Activated effector memory CD4-positive, alpha-beta T cell treated with anti-CD3 and anti-CD28 coated beads, Interleukin-2, amount 50 U/mL, for 16 hours (primary cell): ENCODE measurements at regions not wholly inside any gene's neighbourhood (a gene's known extent, or its start where the extent isn't known, plus 50 kb on each side); places are given as distances from the start of the nearest gene placed in this dataset.

Experiments
- DNase-seq: peaks from one replicate; pipeline ENCODE4 v3.0.0-alpha.2; 2020

- no peak for DNase-seq
Observed at GRCh38 chr12:65598688-65599087, 225.6 kb upstream of the HMGA2 start.

- no peak for DNase-seq
Observed at GRCh38 chr12:65602253-65602609, 222.1 kb upstream of the HMGA2 start.

DNA sequence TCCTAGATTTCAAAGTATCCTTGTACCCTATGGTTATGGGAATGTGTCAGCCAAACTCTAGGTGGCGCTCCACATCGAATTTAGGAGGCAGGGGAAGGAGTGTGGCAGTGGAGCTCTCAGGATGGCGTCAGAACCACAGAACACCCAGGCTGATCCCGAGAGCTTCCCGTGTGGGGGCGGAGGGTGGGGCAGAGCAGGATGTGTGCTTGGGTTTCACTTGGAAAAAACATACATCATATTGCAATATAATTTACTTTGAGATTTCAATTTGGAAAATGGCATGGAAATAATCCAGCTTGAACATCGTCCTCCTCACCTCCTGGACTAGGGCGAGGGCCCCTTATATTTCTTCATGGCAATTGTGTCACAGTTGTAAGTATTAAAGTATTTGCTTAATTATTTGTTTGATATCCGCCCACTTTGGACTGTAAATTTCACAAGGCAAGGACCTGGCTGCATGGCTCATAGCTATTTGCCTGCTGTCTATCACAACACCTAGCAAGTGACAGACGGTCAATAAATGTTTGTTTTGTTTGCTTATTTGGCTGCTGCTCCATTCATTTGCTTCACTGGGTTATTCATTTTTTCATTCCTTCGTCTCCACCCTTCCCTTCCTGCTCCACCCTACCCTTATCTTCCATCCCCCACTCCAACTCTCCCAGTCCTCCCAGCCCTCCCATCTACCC lies 221.5 kb upstream of the HMGA2 start:
- no peak for DNase-seq

DNA sequence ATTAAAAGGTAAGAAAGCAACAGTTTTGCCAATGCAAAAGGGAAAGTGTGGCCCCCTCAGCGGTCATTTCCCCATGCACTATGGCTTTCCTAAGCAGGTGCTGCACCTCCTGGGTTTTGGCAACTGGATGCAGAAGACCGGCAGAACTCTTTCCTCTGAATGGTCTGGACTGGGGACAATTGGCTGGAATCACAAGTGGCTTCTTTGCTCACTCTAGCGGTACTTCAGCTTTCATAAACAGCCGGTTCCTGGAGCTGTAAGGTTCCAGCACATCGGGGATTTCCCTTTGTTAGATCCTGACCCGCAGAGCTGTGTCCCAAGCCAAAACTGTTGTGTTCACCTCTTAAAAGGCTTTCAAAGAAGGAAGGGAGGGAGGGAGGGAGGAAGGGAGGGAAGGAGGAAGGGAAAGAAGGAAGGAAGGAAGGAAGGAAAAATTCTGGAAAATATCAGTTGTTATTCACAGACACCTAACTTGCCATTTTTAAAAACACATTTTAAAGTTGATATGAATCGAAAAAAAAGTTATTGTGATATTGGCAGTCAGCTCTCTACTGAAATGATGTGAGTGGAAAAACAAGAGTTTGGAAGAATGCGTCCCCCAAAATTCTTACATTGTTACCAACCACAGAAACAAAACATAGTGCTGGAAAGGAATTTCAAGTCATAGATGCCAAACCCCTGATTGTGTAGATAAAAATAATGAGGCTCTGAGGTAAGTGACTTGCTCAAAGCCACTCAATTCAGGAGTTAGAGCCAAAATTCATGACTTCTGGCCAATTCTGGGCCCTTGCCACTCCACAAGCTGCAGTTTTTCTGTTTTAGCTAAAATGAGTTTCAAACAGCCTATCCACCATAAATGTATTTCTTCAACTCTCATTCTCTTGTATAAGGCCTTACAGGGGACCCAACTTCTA lies 220.6 kb upstream of the HMGA2 start:
- DNase-seq, result no peak

- no peak for DNase-seq
Observed at GRCh38 chr12:65605019-65605418, 219.3 kb upstream of the HMGA2 start.

GRCh38 chr12:65606008-65606766 lies 218.1 kb upstream of the HMGA2 start:
- no peak for DNase-seq

DNA sequence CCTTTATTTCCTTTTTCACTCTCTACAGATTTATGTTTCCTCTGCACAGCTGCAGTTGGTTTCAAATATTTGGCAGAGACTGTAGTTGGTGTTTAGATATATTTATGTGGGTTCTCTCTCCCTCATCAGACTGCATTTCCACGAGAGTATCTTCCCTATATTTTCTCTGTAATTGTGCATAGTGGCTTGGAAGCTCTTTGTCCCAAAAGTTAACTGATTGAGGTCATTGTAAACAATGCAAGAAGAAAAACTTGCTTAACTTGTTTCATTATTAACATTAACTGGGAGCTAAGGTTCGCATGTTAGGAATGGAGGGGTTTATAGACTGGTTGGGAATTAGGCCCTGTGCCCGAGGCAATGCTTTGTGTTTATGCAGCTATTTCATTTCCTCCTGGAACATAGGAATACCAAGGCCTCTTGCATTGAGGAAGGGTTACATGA lies 216.9 kb upstream of the HMGA2 start:
- DNase-seq, result no peak

DNA sequence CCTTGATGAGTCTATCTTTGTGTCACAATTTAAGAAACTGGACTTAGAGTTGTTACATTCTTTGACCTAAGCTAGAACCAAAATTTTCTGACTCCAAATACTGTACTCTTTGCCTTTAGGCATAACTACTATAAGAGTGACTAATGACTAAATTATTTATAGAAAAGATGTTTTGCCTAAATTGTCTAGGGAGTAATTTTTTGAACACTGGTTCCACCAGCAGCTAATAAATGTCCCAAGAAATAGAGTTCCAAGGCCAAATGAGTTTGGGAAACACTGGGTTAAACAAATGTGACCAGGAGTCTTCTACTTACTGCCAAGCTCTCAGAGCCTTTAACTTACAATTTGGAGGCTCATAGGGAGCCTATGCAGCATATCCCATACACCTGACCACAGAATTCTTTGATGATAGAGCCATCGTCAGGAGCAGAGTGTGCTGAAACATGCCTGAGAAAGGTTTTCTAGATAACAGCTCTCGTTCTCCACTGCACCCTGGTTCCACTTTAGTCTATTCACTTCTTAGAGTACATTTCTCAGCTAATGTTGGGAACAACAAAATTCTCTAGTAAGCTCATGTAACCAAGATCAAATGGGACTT lies 215.9 kb upstream of the HMGA2 start:
- DNase-seq, result no peak

- DNase-seq, result no peak
Observed at GRCh38 chr12:65609359-65609771, 214.9 kb upstream of the HMGA2 start.

- DNase-seq, result no peak
Observed at GRCh38 chr12:65611396-65611795, 212.9 kb upstream of the HMGA2 start.

DNA sequence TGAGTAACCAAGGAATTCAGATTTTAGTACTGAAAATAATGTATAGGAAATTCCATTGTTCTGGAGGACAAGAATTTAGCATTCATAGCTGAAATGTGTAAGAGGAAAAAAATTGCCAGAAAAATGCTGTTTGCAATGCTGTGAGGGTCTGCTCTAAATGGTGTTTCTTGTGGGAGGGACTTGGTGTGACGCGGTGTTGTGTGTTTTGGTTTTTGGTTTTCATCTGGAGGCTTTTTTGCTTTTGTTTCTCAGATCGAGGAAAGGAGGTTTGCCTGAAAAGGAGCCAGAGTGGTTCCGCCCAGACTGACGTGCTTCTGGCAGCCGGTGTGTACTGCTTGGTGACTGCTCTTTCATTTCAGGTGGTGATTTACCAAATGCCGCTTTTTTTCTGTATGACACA lies 211.8 kb upstream of the HMGA2 start:
- no peak for DNase-seq

GRCh38 chr12:65613692-65614091 lies 210.6 kb upstream of the HMGA2 start:
- no peak for DNase-seq

- DNase-seq, result no peak
Observed at GRCh38 chr12:65614259-65614889, 209.9 kb upstream of the HMGA2 start.

- no peak for DNase-seq
Observed at GRCh38 chr12:65615118-65615517, 209.2 kb upstream of the HMGA2 start.

DNA sequence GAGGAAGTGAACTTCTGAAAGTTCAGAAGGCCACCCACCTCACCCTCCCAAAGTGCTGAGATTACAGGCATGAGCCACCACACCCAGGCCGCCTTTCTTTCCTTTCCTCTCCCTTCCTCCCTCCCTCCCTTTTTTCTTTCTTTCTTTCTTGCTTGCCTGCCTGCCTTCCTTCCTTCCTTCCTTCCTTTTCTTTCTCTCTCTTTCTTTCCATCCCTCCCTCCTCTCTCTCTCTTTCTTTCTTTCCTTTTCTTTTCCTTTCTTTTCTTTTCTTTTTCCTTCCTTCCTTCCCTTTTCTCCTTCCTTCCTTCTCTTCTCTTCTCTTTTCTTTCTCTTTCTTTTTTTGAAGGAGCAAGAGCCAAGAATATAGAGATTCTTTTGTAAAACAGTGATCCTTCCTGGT lies 208.3 kb upstream of the HMGA2 start:
- DNase-seq, result no peak

GRCh38 chr12:65618588-65618987 lies 205.7 kb upstream of the HMGA2 start:
- no peak for DNase-seq

DNA sequence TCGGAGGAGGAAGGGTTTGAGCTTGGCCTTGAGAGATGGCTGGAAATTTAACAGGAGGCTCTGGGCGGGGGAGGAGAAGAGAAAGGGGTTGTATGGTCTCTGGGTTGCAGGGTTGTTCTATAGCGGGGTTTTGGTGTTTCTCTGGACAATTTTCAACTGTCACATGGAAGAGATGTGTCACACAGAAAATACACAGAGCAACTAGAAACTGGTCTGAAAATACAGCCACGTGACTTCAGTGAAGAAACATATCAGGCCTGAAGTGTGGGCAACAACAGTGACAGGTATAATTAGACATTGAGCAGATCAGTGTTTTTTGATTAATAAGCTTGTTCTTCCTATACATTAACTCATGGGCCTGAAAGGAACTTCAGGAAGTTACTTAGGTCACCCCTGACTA lies 205.3 kb upstream of the HMGA2 start:
- no peak for DNase-seq

DNA sequence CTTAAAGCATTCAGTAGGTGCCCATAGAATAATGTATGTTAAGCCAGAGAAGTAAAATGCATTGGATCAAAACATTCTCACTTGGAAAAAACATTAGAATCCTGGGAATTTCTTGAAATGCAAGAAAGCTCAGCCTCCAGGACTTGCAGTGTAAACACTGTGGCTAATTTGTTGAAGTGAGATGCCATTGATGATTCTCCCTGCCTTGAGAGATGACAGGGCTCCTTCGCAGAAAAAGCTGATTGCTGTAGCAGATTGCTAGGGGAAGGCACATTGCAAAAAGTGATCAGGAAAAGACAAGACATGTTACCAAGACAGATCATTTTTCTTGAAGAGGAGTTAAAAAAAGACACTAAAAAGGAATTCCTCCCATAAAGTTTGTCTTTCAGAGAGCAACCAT lies 204.2 kb upstream of the HMGA2 start:
- no peak for DNase-seq

DNA sequence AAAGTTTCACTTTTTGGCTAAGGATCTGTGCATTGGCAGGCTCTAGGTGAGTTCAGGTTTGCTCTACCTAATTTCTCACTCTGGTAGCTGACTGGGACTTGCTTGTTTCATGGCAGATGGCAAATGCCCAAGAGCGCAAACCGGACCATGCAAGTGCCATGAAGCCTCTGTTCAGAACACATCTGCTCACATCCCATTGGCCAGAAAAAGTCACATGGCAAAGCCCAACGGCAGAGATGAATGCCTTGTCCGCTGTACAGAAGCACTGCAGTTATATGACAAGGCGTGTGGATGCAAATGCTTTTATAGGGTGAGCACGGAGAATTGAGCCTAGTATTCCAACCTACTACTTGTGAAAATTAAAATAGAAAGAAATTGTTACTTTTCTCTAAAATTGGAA lies 202.2 kb upstream of the HMGA2 start:
- no peak for DNase-seq

DNA sequence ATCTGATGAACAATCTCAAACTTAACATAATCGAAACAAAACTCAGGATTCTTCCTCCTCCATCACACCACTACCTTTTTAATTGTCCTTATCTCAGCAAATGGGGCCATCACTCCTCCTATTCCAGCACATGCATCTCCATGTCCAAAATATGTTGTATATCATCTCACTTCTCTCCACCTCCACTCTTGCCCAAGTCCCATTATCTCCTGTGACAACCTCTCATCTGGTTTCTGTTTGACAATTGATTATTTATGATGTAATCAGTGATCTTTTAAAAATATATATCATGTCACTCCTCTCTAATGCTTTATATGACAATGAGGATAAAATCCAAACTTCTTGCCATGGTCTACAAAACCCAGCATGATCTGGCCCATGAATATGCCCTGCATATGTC lies 200.8 kb upstream of the HMGA2 start:
- DNase-seq, result no peak

GRCh38 chr12:65624554-65625086 lies 199.7 kb upstream of the HMGA2 start:
- DNase-seq, result no peak

DNA sequence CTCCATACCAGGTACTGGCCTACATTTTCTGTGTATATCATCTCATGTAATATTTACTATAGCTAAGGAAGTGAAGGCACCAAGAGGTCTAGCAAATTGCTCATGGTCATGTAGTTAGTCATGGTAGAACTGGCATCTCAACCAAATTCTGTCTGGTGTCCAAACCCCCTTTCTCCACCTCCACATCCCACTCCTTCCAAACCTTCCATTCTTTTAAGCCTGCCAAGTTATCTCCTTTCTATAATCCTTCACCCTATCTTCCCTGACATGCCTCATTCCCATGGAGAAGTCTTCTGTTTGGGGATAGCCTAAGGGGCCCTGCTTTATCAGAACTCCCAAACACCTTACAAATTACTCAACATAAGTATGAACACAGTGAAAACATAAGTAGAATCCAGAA lies 196.2 kb upstream of the HMGA2 start:
- no peak for DNase-seq

DNA sequence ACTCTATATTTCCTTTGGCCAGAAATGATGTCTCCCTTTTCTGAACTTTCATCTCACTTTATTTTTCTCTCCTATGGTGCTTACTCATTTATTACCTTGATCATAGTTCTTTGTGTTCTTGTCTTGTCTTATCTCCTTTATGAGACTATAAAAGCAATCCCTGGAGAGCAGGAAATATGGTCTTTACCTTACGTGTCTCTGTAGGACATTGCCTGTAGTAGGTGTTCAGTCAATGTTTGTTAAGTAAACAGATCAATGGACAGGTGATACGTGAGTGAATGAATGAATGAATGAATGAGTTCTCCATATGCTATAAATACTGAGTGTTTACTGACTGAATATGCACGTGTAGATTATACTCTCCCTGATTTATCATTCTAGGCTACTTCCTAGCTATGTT lies 193.7 kb upstream of the HMGA2 start:
- DNase-seq, result no peak
